ENCODE measurements at regions not wholly inside any gene's neighbourhood (a gene's known extent, or its start where the extent isn't known, plus 50 kb on each side); places are given as distances from the start of the nearest gene placed in this dataset.

- TF ChIP-seq EZH2 (IDR thresholded peaks at IDR 0.05; ENCODE audit: insufficient read depth, low read length) = no peak
- no peak for TF ChIP-seq CTCF (IDR thresholded peaks at IDR 0.05; ENCODE audit: insufficient read depth, low read depth, low read length)
Observed at GRCh38 chr5:15446552-15446951, 53.4 kb upstream of the FBXL7 start.

Measured in astrocyte (in vitro differentiated cells and primary cell).